ENCODE measurements at regions not wholly inside any gene's neighbourhood (a gene's known extent, or its start where the extent isn't known, plus 50 kb on each side); places are given as distances from the start of the nearest gene placed in this dataset.

GRCh38 chr17:22460461-22461063 lies 768.2 kb downstream of the KCNJ18 start:
- no peak overlapping the region for H3K27ac Mint-ChIP-seq
- DNase-seq: no peak
- peaks cover 0 to 4% (median 0%) of the 10 kb centered on the region in 3 donors for H3K27me3 Mint-ChIP-seq (ENCODE audit: low read depth in 3 of 3)
- intact Hi-C loops (cut with micrococcal nuclease): no loop called here
- H3K27ac ChIP-seq (ENCODE audit: low read depth in 1 of 2, low read length in 2 of 2): no peak overlapping the region
- H3K9ac ChIP-seq (ENCODE audit: insufficient read depth, low read length, poor library complexity, severe bottlenecking): no peak overlapping the region
- no peaks in the 10 kb centered on the region for H4K20me1 ChIP-seq (ENCODE audit: insufficient read depth, low read length)
- H3K4me1 ChIP-seq (ENCODE audit: control insufficient read depth in 1 of 2, insufficient read depth in 2 of 2, low read length in 2 of 2): no peaks in the 10 kb centered on the region
- no peak overlapping the region for H3K4me3 Mint-ChIP-seq
- H3K36me3 ChIP-seq (replicated peaks in 1 of 2; ENCODE audit: control insufficient read depth in 1 of 2, insufficient read depth in 2 of 2, low read length in 2 of 2): no peaks in the 10 kb centered on the region
- no peak overlapping the region for H2AFZ ChIP-seq (ENCODE audit: insufficient read depth, low read depth, low read length, poor library complexity, severe bottlenecking)
- H3K4me2 ChIP-seq (replicated peaks; ENCODE audit: extremely low read depth, low read length, poor library complexity, severe bottlenecking): no peak overlapping the region
- WGBS (ENCODE audit: insufficient coverage): 93% methylated on average over 3 of the region's 6 CpGs
- H3K4me1 Mint-ChIP-seq: no peaks in the 10 kb centered on the region
- peaks cover 48 to 56% of the 10 kb centered on the region in 2 donors for H3K9me3 ChIP-seq (replicated peaks in 1 of 2; ENCODE audit: control insufficient read depth in 1 of 2, insufficient read depth in 1 of 2, low read length in 2 of 2)
- TF ChIP-seq CTCF (IDR thresholded peaks at IDR 0.05): no peak
- no peaks in the 10 kb centered on the region for H3K36me3 Mint-ChIP-seq
- peaks cover 17 to 70% (median 42%) of the 10 kb centered on the region in 7 donors for H3K9me3 Mint-ChIP-seq
- H3K27me3 ChIP-seq (ENCODE audit: control insufficient read depth in 2 of 2, insufficient read depth in 2 of 2, low read length in 2 of 2): no peaks in the 10 kb centered on the region
- no peaks in the 10 kb centered on the region for H3K79me2 ChIP-seq (ENCODE audit: insufficient read depth, low read length)
- no peak overlapping the region for H3K4me3 ChIP-seq (replicated peaks in 1 of 3; ENCODE audit: low read depth in 2 of 3, low read length in 3 of 3)

- WGBS (ENCODE audit: insufficient coverage): 85% methylated on average over 9 of the region's 14 CpGs
- peaks cover 19 to 69% (median 43%) of the 10 kb centered on the region in 7 donors for H3K9me3 Mint-ChIP-seq
- Histone ChIP-seq H3K4me3 (replicated peaks in 1 of 3; ENCODE audit: low read depth in 2 of 3, low read length in 3 of 3) (no peak overlapping the region), H3K9ac (ENCODE audit: insufficient read depth, low read length, poor library complexity, severe bottlenecking) (no peak overlapping the region), H3K79me2 (ENCODE audit: insufficient read depth, low read length) (no peaks in the 10 kb centered on the region), H2AFZ (ENCODE audit: insufficient read depth, low read depth, low read length, poor library complexity, severe bottlenecking) (no peak overlapping the region), H3K4me1 (ENCODE audit: control insufficient read depth in 1 of 2, insufficient read depth in 2 of 2, low read length in 2 of 2) (no peaks in the 10 kb centered on the region), H3K36me3 (replicated peaks in 1 of 2; ENCODE audit: control insufficient read depth in 1 of 2, insufficient read depth in 2 of 2, low read length in 2 of 2) (no peaks in the 10 kb centered on the region), H3K9me3 (replicated peaks in 1 of 2; ENCODE audit: control insufficient read depth in 1 of 2, insufficient read depth in 1 of 2, low read length in 2 of 2) (peaks cover 51 to 56% of the 10 kb centered on the region in 2 donors), H4K20me1 (ENCODE audit: insufficient read depth, low read length) (no peaks in the 10 kb centered on the region), H3K4me2 (replicated peaks; ENCODE audit: extremely low read depth, low read length, poor library complexity, severe bottlenecking) (no peak overlapping the region), H3K27me3 (ENCODE audit: control insufficient read depth in 2 of 2, insufficient read depth in 2 of 2, low read length in 2 of 2) (no peaks in the 10 kb centered on the region), H3K27ac (ENCODE audit: low read depth in 1 of 2, low read length in 2 of 2) (no peak overlapping the region)
- intact Hi-C loops (cut with micrococcal nuclease): no loop called here
- TF ChIP-seq CTCF (IDR thresholded peaks at IDR 0.05): no peak
- H3K4me1 Mint-ChIP-seq: no peaks in the 10 kb centered on the region
- no peaks in the 10 kb centered on the region for H3K36me3 Mint-ChIP-seq
- no peak overlapping the region for H3K27ac Mint-ChIP-seq
- no peak overlapping the region for H3K4me3 Mint-ChIP-seq
- H3K27me3 Mint-ChIP-seq (ENCODE audit: low read depth in 3 of 3): peaks cover 0 to 4% (median 0%) of the 10 kb centered on the region in 3 donors
- no peak for DNase-seq
These were observed 769.3 kb downstream of the KCNJ18 start for GRCh38 chr17:22461460-22462145.

All from CD14-positive monocyte (primary cell).